NCI-H2081 treated with DMSO at 0.1 percent for 48 hours (cell line): ENCODE measurements at regions not wholly inside any gene's neighbourhood (a gene's known extent, or its start where the extent isn't known, plus 50 kb on each side); places are given as distances from the start of the nearest gene placed in this dataset.

Experiments
- DNase-seq: peaks from one replicate; lab custom pipeline; 2025; lab: John Stamatoyannopoulos, UW

DNA sequence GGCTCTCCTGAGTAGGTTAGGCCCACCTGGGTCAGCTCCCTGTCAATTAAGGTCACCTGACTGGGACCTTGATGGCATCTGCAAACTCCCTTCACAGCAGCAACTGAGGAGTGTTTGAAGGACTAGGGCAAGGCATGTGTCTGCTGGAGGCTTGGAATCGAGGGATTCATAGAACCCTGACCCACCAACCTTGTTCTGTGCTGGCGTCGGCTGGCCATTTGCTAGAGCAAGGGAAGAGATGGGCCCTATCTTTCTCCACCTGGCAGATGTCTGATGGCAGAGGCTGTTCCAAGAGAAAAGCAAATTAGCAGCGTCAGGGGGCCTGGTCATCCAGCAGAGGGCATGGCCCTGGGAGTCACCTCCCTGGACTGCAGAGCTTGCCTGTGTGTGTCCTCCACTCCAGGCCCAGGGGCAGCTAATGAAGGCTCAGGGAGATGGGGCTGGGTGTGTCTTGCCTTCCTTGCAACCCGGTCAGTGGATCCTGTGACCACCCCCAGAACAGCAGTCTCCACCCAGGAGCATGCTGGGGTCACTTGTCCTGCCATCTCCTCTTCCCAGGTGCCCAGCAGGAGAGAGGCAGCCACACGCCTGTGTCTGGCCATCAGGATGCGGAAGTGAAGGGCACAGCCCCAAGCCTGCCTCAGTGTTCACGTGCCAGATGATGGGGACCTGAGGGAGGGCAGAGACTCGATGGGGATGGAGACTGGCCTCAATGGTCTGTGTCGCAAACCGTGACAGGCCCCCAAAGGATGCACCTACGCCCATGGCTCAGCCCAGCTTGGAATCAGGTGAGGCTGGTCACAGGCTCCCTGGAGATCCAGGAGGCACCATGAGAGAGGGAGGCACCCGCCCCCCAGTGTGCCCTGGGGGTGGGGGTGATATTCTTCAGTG, 53.9 kb downstream of the BARX1 start:
- DNase-seq, result no peak

DNA sequence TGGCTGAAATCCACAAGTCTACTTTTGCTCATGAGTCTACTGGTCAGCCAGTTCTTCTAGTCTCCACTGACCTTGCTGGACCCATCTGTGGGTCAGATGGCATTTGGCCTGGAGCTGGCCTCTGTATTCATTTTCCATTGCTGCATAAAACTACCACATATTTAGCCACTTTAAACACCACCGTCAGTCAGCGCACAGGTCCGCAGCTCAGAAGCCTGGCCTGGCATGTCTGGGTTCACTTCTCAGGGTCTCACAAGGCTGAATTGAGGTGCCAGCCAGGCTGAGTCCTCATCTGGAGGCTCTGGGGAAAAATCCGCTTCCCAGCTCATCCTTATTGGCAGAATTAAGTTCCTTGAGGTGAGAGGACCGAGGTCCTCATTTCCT, 54.7 kb downstream of the BARX1 start:
- no peak for DNase-seq

DNA sequence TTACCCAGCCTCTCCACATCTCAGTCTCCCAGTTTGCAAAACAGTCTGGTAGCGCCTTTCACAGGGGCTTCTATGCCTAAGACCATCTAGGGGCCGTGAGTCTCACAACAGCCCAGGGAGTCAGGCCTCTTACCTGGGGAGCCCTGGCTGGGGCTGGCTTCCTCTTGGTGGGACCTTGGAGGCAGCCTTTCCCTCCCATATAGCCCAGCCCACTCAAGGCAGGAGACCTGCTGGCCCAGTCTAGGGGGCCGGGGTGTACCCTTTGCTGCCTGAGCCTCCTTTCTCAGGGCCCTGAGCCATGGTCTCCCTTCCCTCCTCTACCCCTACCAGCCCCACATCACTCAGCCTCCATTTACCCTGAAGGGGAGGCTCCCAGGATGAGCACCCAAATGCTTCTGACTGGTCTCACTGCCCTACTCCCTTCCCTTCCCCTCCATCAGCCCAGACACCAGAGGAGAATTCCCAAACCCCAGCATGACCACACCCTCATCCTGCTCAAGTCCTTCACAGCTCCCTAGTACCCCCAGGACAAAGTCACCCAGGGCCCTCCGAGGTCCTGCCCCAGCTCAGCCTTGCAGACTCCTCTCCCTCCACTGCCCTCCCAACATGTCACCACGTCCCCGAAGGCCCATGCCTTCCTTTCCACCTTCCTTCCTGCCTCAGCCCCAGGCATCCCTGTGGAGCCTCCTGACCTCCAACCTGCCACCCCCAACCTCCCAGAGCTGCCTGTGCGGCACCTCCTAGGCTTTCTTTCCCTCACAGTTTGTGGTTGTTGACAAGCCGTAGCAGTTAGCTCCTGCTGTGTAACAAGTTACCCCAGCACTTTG, 55.3 kb downstream of the BARX1 start:
- DNase-seq, result no peak

DNA sequence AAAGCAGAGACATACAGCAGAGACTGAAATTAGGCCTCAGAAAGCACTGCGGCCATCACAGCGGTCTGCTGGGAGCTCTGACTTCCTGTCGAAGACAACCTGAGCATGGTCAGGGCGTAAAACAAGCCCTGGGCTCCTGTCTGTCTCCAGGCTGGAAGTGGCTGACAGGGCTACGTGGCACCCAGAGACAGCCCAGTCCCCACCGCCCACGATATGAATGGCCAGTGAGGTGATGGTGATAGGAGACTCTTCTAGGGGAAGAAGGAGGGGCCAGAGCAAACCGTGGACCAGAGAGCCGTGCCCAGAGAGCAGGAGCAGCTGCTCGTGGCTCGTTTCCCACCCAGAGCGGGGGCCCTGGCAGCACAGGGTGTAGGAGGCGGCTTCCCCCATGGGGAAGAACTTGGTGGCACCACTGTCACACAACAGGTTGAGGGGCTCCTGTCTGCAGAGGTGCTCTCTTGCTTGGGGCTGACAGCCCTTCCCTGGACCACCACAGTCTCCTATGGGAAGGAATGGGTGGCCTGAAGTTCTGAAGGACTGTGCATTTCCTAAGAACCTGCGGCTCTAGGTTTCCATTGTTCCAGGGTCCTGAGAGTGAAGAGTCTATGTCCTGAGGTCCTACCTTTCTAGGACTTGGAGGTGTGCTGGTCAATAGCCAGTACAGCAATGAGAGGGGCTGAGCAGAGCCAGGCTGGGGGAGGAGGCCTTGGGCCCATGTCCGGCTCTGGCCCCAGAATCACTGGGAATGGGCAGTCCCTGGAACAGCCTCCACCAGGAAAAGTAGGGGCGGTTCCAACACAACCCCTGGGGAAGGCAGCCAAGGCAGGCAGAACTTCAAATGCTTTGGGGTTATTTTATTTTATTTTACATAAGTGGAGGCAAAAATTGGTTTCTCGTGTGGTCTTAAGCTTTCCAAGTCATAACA, 56.4 kb downstream of the BARX1 start:
- no peak for DNase-seq

DNA sequence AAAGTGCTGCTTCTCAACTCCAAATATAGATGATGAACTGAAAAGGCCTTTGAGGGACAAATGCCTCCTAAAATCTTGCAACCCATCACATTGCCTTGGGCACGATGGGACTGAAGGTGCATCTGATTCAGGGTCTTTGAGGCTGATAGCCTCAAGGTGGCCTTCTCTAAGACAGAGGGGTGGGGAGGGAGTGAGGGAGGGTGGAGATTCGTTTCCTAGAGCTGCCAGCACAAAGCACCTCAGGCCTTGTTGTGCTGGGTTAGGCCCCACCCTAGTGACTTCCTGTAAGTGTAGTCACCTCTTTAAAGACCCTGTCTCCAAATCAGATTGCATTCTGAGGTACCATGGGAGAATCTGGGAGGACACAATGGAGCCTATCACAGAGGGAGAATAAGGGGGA, 57.1 kb downstream of the BARX1 start:
- DNase-seq, result no peak

DNA sequence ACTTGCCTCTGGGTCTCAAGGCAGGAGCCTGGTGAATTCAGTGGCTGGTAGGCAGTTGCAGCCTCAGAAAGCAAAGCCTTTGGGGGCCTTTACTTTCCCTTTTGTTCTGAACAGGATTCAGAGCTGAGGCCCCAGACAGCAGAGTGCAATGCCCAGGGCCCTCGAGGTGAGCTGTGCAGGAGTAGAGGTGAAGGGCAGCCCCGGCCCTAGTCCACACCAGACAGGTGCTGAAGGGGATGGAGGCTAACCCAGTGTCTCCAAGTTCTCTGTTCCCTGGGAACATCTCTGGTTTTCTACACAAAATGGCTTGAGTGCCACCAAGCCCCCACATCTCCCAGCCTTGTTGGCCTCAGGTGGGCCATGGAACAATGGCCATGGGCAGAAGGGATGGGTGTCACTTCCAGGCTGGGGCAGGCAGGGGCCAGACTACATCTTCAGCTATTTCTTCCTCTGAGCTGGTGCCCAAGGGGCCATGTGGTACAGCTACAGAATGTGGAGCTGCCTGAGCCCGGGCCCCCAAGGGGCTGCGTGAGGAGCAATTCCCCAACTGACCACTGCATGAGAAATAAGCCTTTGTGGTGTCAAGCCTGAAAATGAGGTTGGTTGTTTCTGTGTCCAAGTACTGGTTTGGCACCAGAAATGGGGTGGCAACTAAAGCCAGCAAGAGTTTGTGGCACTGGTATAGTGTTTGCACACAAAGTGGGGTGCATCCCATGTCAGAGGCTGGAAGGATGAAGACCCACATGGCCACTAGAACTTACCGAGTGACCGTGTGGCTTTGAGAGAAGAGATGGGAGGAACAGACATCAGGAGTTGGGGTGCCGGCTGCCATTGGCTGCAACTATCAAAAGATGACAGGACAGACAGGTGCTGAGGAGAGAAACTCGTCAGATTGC, 57.8 kb downstream of the BARX1 start:
- no peak for DNase-seq

DNA sequence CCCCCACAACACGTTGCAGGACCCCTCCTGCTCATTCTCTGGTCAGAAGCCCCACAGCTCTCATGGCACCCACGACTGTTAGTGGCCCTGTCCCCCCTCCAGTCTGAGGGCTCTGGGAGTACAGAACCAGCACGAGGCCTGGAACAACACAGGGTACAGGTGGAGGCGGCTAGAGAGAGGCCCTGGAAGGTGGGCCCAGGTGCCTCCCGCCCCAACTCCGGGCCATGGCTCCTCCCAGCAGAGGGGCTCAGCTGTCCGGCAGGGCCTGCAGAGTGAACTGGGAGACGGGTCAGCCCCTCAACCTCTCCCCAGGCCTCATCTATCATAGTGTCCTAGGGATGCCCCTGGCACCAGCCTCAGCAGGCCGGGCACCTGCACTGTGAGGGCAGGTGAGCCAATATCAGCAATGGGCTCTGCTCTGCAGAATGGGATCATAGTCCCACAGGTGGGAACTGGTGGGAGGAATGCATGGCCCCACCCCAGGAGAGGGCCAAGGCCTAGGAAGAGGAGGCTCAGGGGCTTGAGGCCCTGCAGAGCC, 58.6 kb downstream of the BARX1 start:
- no peak for DNase-seq

DNA sequence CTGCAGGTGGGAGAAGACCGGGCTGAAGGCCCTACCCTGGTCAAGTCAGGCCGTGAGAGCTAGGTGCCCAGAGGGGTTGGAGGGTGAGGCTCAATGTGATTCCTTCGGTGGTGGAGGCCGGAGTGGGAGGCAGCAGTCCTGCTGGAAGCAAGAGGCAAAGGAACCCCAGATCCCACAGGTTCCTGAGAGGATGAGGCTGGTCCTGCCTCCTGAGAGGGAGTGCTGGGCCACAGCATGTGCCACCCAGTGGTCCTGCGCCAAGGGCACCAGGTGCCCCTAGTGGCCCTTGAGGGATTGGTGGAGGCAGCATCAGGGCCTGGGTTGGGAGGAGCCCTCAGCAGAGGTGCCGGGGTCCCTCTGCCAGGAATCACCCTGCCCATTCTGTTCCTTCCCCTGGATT, 59.1 kb downstream of the BARX1 start:
- no peak for DNase-seq

DNA sequence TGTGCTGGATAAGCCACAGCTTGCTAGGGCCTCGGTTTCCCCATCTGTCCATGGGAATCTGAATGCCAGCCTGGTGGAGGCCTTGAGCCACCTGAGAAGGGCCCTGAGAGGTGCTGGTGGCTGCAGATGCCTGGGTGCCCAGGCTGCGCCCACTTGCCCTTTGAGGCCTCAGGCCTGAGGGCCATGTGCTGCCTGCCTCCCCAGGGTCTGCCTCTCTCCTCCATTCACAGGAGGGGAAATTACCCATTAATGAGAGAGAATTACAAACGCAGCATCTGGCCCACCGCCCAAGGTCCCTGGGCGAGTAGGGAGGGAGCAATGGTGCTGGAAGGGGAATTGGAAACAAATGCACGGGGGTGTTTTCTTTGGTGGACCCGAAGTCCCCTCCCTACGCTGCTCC, 59.6 kb downstream of the BARX1 start:
- no peak for DNase-seq

DNA sequence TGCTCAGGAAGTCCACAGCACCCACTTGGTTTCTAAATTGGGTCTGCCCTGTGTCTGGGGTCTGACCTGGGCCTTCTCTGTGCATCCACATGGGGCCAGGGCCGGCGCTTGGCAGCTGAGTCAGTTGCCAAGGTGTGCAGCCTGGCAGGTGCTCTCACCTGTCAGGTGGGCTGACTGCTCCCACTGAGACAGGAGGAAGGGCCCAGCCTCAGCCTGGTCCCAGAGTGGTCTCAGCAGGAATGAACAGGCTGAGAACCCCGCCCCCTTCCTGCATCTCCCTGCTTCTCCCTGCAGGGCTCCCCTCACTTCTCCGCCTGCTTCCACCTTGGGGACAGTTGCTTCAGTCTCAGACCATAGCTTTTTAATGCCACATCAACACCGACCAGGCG, 60.5 kb downstream of the BARX1 start:
- DNase-seq, result no peak

DNA sequence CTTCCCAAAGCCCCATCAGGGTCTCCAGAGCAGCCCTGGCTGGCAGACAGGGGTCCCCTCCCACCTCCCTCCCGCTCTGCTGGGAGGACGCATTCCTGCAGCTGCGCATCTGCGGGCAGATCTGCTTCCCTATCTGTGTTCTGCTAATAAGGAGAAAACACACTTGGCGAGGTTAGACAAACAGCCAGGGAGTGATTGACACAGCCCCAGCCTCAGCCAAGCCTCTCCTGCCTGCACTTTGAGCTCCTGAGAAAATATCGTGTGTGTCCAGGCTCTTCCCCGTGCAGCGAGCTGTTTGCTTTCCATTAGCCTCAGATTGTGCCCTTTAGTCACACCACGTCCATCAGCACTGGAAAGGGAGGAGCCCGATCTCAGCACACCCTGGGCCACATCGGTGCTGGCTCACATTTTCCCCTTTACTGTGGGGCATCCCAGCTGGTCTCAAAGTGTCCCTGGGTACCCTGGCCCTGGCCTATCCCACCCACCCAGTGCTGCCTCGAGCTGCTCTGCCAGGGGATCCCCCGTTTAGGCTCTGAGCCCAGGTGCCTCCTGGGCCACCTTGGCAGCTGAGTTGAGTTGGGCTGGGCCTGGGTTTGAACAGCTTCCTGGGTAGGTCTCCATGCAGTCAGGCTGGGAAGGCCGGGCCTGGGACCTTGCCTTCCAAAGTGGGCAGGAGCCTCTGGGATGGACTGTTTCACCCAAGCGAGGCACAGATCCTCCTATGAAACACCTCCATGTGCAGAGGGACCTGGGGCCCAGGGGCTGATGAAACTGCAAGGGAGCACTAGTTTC, 61.1 kb downstream of the BARX1 start:
- DNase-seq, result no peak

DNA sequence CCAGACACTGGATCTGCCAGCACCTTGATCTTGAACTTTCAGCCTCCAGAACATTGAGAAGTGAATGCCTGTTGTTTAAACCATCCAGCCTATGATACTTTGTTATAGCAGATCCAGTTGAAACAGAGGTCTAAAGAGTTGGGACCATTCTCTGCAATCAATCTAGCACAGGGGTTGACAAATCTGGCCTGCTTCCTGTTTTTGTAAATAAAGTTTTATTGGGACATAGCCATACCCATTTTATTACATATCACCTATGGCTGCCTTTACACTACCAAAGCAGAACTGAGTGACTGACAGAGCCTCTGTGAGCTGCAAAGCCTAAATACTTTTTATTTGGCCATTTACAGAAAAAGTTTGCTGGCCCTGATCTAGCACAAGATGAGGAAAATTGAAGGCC, 62.0 kb downstream of the BARX1 start:
- no peak for DNase-seq

DNA sequence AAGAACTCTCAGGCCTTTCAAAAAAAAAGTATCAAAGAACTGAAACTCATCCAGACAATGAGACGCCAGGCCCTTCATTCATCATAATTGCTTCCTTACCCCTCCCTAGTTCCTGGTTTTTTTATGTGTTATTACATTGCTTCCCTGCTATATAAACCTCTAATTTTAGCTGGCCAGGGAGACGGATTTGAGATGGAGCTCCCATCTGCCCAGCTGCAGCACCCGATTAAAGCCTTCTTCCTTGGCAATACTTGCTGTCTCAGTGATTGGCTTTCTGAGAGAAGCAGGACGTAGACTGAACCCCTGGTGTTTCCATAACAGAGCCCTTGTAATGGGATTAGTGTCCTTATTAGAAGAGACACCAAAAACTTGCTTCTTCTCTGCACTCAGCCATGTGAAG, 62.4 kb downstream of the BARX1 start:
- no peak for DNase-seq

DNA sequence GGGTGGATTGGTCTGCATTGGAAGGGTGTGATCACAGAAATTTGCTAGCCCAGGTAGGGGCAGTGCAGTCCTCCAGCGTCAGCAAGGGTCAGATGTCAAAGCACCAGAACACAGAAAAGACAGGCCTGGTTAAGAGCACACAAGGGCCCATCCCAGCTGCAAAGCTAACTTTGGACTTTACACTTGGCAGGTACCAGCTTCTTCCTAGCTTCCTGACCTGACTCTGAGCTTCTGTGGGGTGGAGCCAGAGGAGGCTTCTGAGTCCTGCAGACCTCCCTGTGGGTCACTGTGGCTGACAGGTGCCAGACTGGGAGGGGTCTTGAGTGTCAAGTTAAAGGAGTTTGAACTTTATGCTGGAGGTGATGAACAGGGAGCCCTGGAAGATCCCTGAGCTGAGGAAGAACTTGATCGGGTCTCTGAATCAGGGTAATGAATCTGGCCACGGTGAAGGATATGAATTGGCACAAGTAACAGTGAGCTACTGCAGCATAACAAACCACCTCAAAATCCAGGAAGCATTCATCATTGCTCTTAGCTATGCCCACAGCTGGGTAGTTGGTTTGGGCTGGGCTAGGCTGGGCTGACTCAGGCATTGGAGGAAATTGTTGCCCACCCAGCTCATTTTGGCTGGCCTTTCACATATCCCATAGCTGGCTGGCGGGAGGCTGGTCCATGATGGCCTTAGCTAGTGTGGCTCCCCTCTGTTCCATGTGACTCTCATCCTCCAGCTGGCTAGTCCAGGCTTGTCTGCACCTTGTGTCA, 63.4 kb downstream of the BARX1 start:
- no peak for DNase-seq

DNA sequence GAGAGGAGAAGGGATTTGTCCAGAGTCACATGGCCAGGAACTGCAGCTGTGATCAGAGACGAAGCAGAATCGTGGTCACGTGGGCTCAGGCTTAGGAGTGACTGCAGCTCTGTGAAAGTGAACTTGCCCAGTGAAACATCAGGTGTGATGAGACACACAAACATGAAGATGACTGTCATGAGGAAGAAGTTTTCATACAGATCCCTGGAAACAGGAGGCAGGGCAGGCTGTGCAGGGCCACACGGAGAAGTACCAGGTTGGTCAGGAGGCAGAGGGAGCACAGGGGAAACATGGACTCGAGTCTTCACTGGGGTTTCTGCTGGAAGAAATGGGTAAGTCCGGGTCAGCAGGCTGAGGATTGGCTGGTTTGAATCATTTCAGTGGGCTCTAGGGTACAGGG, 64.1 kb downstream of the BARX1 start:
- no peak for DNase-seq

DNA sequence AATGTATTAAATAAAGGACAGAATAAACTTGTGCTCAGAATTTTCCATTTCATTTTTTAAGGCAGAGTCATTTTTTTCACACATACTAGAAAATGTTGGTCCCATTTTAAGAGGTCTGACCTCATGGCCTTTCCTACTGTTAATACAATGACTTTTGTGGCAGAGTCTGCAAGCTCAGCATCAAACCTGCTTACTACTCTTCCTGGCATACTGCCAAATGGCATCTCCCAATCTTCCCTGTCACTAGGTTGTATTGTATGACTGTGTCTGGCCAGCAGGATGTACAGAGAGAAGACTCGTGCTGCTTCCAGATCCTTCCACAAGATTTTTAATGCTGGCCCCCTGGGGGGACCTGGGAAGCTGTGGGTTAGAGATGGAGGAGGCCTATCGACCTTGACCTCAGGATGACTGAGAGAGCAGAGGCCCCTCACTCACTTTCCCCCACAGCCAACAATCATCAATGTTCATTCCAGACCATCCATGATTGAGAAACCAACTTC, 64.7 kb downstream of the BARX1 start:
- DNase-seq, result no peak

DNA sequence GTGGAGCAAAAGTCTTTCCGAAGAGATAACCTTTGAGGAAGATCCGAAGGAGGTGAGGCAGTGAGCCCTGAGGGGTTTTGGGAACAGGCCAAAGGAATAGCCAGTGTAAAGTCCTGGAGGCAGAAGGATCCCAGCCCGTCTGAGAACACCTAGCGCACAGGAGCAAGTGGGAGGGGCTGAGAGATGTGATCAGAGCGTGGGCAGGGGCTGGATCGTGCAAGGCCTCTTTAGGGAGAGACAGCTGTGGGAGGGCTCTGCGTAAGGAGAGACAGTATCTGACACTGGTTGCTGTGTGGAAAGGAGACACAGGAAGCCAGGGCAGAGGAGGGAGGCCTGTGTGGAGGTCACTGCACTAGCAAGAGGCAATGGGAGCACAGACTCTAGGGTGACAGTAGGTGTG, 68.2 kb downstream of the BARX1 start:
- DNase-seq, result no peak

DNA sequence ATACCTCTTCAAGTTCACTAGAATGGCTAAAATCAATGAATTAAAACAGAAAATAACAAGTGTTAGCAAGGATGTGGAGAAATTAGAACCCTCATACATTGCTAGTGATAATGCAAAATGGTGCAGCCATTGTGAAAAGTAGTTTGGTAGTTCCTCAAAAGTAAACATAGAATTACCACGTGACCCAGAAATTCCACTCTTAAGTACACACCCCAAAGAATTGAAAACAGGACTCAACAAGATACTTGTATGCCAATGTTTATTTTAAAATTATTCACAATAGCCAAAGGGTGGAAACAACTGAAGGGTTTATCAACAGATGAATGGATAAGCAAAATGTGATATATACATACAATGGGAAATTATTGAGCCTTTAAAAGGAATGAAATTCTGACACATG, 70.3 kb downstream of the BARX1 start:
- DNase-seq, result no peak
